Activated CD8-positive, alpha-beta T cell treated with anti-CD3 and anti-CD28 coated beads for 36 hours (primary cell): ENCODE measurements at regions not wholly inside any gene's neighbourhood (a gene's known extent, or its start where the extent isn't known, plus 50 kb on each side); places are given as distances from the start of the nearest gene placed in this dataset.

Source experiments
- ATAC-seq: fragments of 200-7000 bp; cut with Tn5 transposase; one replicate; pipeline ENCODE4 v1.10.0; 2021; ENCODE audit warnings: mild to moderate bottlenecking, moderate library complexity
- CTCF ChIA-PET: fragments of 350-600 bp; sonication (Branson Sonifier 250); formaldehyde crosslinking; loops from one replicate; lab custom pipeline; 2021; ENCODE audit warnings: antibody characterized with exemption; lab: Charles Lee
- POLR2A ChIA-PET: fragments of 350-600 bp; sonication (Branson Sonifier 250); formaldehyde crosslinking; loops from one replicate; lab custom pipeline; 2021; ENCODE audit warnings: antibody characterized with exemption; lab: Charles Lee
- DNase-seq: peaks from one replicate; pipeline ENCODE4 v3.0.0-alpha.2; 2020
- H3K27ac Mint-ChIP-seq: one replicate; pipeline ENCODE4 v1.8.0; 2021; ENCODE audit warnings: mild to moderate bottlenecking, mixed read lengths
- H3K27me3 Mint-ChIP-seq: one replicate; pipeline ENCODE4 v1.8.0; 2021; ENCODE audit warnings: mixed read lengths
- H3K36me3 Mint-ChIP-seq: one replicate; pipeline ENCODE4 v1.8.0; 2021; ENCODE audit warnings: low read depth, mixed read lengths
- H3K4me1 Mint-ChIP-seq: one replicate; pipeline ENCODE4 v1.8.0; 2021; ENCODE audit warnings: low read depth, mixed read lengths
- H3K4me3 Mint-ChIP-seq: one replicate; pipeline ENCODE4 v1.8.0; 2021; ENCODE audit warnings: mild to moderate bottlenecking, moderate library complexity, mixed read lengths
- H3K9me3 Mint-ChIP-seq: one replicate; pipeline ENCODE4 v1.8.0; 2021; ENCODE audit warnings: mixed read lengths
- CTCF ChIP-seq: fragments of 200-600 bp; IDR thresholded peaks from one replicate; pipeline ENCODE4 v1.8.0; 2022; ENCODE audit warnings: antibody characterized with exemption, mild to moderate bottlenecking
- intact Hi-C: fragments of 100-400 bp; cut with micrococcal nuclease; formaldehyde crosslinking; loops from one replicate; pipeline ENCODE4 v1.10.0; 2022

- Mint-ChIP-seq H3K4me1 (no peaks in the 10 kb centered on the region), H3K9me3 (no peaks in the 10 kb centered on the region), H3K27me3 (no peaks in the 10 kb centered on the region), H3K36me3 (no peaks in the 10 kb centered on the region), H3K27ac (no peak overlapping the region), H3K4me3 (no peak overlapping the region)
- no peak for TF ChIP-seq CTCF
- DNase-seq (no peak), ATAC-seq (no peak)
- CTCF ChIA-PET: no interaction called here
- intact Hi-C loops: no loop called here
- POLR2A ChIA-PET: no interaction called here
These were observed 325.0 kb downstream of the CCER1 start for GRCh38 chr12:90630006-90630405.

DNA sequence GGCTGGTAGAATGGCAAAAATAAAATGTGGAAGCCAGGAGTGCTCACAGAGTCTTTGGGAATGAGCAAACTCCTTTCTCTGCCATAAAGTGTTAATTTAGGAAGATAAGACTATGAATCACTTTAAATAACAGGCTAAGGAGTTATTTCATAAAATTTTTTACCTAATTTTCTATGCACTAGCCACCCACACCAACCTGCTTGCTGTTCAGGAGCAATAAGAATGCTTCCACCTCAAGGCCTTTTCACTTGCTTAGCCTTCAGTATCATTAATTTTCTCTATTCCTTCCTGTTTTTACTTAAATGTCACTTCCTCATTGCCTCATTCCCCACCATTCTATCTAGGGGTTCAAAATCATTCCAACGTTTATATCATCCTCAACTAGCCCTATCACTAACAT lies 326.8 kb downstream of the CCER1 start:
- no peaks in the 10 kb centered on the region for H3K27me3 Mint-ChIP-seq
- H3K9me3 Mint-ChIP-seq: no peaks in the 10 kb centered on the region
- no peak overlapping the region for H3K4me3 Mint-ChIP-seq
- intact Hi-C loops: no loop called here
- no peak for TF ChIP-seq CTCF
- ATAC-seq (no peak), DNase-seq (no peak)
- H3K27ac Mint-ChIP-seq: no peak overlapping the region
- CTCF ChIA-PET: no interaction called here
- no peaks in the 10 kb centered on the region for H3K36me3 Mint-ChIP-seq
- POLR2A ChIA-PET: no interaction called here
- no peaks in the 10 kb centered on the region for H3K4me1 Mint-ChIP-seq

DNA sequence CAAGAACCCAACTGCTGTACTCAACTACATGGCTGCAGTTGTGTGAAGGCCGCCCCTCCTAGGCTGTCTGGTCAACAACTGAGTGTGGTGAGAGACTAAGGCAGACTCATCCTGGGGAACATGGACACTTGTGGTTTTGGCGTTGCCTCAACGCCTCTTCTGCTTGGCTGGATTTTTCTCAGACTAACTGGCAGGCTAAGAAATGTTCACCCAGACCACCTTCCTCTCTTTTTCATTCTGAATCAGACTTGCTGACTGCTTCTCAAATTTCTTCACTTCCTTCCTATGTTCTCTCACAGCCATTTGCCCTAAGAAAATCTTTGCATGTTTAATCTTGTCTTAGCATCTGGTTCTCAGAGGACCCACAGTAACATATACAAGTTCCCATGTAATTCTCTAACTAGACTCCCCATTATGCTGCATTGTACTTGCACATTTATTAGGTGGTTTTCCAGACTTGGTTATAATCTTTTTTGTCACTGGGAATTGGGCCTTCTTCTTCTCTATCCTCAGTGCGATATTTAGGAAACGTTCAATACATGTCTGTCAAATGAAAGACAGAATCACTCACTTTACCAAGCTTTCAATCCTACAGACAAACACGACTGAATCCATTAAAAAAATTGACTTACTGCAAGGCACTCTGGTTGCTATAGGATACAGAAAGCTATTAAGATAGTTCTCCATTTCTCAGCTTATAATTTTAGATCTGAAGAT lies 327.6 kb downstream of the CCER1 start:
- ATAC-seq (no peak), DNase-seq (no peak)
- H3K27ac Mint-ChIP-seq: no peak overlapping the region
- intact Hi-C loops: no loop called here
- H3K4me3 Mint-ChIP-seq: no peak overlapping the region
- no peaks in the 10 kb centered on the region for H3K4me1 Mint-ChIP-seq
- no peaks in the 10 kb centered on the region for H3K36me3 Mint-ChIP-seq
- CTCF ChIA-PET: no interaction called here
- H3K27me3 Mint-ChIP-seq: no peaks in the 10 kb centered on the region
- POLR2A ChIA-PET: no interaction called here
- TF ChIP-seq CTCF: no peak
- H3K9me3 Mint-ChIP-seq: no peaks in the 10 kb centered on the region

DNA sequence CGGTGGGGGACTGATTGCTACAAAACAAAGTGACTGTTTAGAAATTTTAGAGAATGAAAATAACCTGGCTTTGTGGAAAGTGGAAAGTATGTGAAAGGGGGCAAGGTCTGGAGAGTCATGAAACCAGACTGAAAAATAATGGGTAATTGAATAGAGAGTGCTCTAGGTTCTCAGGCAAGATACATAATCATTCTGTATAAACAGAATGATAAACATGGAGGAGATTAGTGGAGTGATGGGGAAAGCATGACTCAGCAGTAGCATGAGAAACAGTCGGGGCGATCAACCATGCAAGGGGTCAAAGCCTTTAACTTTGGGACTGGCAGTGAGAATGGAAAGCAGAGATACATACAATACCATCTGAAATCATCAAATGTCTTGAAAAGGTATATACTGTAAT lies 332.5 kb downstream of the CCER1 start:
- no peaks in the 10 kb centered on the region for H3K36me3 Mint-ChIP-seq
- CTCF ChIA-PET: no interaction called here
- no peak for ATAC-seq
- DNase-seq: no peak
- H3K4me3 Mint-ChIP-seq: no peak overlapping the region
- no peak overlapping the region for H3K27ac Mint-ChIP-seq
- TF ChIP-seq CTCF: no peak
- intact Hi-C loops: no loop called here
- no peaks in the 10 kb centered on the region for H3K9me3 Mint-ChIP-seq
- no peaks in the 10 kb centered on the region for H3K27me3 Mint-ChIP-seq
- POLR2A ChIA-PET: no interaction called here
- H3K4me1 Mint-ChIP-seq: no peaks in the 10 kb centered on the region

DNA sequence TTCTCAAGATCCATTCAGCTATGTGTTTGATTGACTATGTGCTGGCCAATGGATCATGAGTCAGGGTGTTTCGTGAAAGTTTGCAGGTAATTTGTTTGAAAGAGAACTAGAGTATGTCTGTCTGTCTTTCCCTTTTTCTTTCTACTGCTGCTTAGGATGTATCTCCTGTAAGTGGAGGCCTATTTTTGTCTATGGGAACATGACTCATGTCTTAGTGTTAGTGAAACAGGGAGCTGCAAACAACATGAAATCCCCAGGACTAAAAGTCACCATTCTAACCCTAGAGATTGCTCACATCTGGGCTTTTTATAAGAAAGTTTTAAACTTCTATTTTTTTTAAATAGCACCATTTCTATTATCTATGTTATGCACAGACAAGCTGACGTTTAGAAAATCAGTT lies 333.0 kb downstream of the CCER1 start:
- no peak overlapping the region for H3K27ac Mint-ChIP-seq

More for the DNA sequence above, 333.0 kb downstream of the CCER1 start:
- POLR2A ChIA-PET: no interaction called here
- H3K27me3 Mint-ChIP-seq: no peaks in the 10 kb centered on the region
- DNase-seq: no peak
- CTCF ChIA-PET: no interaction called here
- no peak for TF ChIP-seq CTCF
- no peaks in the 10 kb centered on the region for H3K4me1 Mint-ChIP-seq
- H3K9me3 Mint-ChIP-seq: no peaks in the 10 kb centered on the region
- intact Hi-C loops: no loop called here
- no peaks in the 10 kb centered on the region for H3K36me3 Mint-ChIP-seq
- ATAC-seq: no peak
- H3K4me3 Mint-ChIP-seq: no peak overlapping the region
